ENCODE measurements at regions not wholly inside any gene's neighbourhood (a gene's known extent, or its start where the extent isn't known, plus 50 kb on each side); places are given as distances from the start of the nearest gene placed in this dataset.

- no peak for TF ChIP-seq EMX1 (CRISPR knock-in tag; IDR thresholded peaks at IDR 0.05)
- TF ChIP-seq CBFB (CRISPR knock-in tag; IDR thresholded peaks at IDR 0.05; ENCODE audit: low read depth): no peak
- TF ChIP-seq ATF2 (CRISPR knock-in tag; IDR thresholded peaks at IDR 0.05; ENCODE audit: borderline replicate concordance, low read depth): no peak
- TF ChIP-seq TCF7 (CRISPR knock-in tag; IDR thresholded peaks at IDR 0.05; ENCODE audit: low read depth): no peak
- TF ChIP-seq ATF1 (CRISPR knock-in tag; IDR thresholded peaks at IDR 0.05): no peak
- TF ChIP-seq ZNF317 (CRISPR knock-in tag; IDR thresholded peaks at IDR 0.05; ENCODE audit: borderline replicate concordance, low read depth): no peak
- no peak for TF ChIP-seq ZNF512 (CRISPR knock-in tag; IDR thresholded peaks at IDR 0.05; ENCODE audit: borderline replicate concordance)
- TF ChIP-seq CREM (CRISPR knock-in tag; IDR thresholded peaks at IDR 0.05): no peak
- no peak for TF ChIP-seq FOXP1 (CRISPR knock-in tag; IDR thresholded peaks at IDR 0.05; ENCODE audit: borderline replicate concordance)
- TF ChIP-seq E2F1 (CRISPR knock-in tag; IDR thresholded peaks at IDR 0.05): no peak
- TF ChIP-seq NR1H2 (CRISPR knock-in tag; IDR thresholded peaks at IDR 0.05): no peak
- no peak for TF ChIP-seq CDX4 (CRISPR knock-in tag; IDR thresholded peaks at IDR 0.05; ENCODE audit: borderline replicate concordance)
- no peak for TF ChIP-seq ZNF671 (CRISPR knock-in tag; IDR thresholded peaks at IDR 0.05)
- TF ChIP-seq AFF4 (CRISPR knock-in tag; IDR thresholded peaks at IDR 0.05; ENCODE audit: borderline replicate concordance): no peak
- no peak for TF ChIP-seq STAT6 (CRISPR knock-in tag; conservative IDR thresholded peaks at IDR 0.05; ENCODE audit: low read depth)
- DNase-seq (ENCODE audit: low spot score) (no peak), ATAC-seq (no peak)
- no peak overlapping the region for H3K27ac Mint-ChIP-seq
- H3K4me1 Mint-ChIP-seq: peaks cover 61% of the 10 kb centered on the region
- ChIA-PET CTCF (interaction anchor here (0.9 kb wide), 1 partner anchor 179 kb away, joined by 3 read pairs; no protein-coding TSS in a partner anchor), POLR2A (no interaction called here)
- H3K36me3 Mint-ChIP-seq: no peaks in the 10 kb centered on the region
- peaks cover 4% of the 10 kb centered on the region; the same call in 1 of the 2 replicates for H3K9me3 Mint-ChIP-seq
- no peak overlapping the region for H3K4me3 Mint-ChIP-seq
- H3K27me3 Mint-ChIP-seq (ENCODE audit: low read depth): peaks cover 3% of the 10 kb centered on the region
Measured at GRCh38 chr6:142653710-142654420, 291.1 kb downstream of the HIVEP2 start.

All from WTC11 (cell line).